ENCODE measurements at regions not wholly inside any gene's neighbourhood (a gene's known extent, or its start where the extent isn't known, plus 50 kb on each side); places are given as distances from the start of the nearest gene placed in this dataset.

DNA sequence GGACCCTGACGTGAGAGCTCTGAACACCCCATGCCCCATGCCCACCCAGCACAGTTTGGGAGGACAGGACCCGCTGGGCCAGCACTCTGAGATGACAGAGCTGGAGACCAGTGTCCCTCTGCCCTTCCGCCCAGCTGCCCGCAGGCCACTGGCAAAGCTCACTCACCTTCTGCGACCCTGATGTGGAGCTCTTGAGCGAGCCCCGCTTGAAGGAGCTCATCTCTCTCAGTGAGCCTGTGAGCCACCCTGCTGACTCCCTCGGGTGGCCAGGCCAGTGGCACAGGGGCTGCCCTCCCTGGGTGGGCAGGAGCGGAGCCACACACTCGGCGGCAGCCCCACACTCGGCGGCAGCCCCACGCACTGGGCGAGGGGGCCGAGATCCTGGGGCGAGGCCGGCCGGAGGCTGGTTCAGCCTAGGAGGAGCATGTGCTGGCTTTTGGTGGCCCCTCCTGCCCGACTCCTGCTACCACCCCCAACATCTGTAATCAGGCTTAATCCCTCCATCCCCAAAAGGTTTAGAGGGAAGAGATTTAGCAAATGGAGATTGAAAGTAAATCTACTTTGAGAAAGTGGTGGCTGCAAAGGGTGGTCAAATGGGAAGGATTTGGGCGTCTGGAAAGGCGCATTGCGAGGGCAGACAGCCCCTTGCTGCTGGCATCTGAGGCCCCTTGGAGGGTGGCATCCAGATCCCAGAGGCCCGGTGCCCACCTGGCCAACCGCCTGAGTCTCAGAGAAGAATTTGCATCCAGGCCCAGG, 59.4 kb upstream of the TRPM1 start:
- TF ChIP-seq, protein P1, sequence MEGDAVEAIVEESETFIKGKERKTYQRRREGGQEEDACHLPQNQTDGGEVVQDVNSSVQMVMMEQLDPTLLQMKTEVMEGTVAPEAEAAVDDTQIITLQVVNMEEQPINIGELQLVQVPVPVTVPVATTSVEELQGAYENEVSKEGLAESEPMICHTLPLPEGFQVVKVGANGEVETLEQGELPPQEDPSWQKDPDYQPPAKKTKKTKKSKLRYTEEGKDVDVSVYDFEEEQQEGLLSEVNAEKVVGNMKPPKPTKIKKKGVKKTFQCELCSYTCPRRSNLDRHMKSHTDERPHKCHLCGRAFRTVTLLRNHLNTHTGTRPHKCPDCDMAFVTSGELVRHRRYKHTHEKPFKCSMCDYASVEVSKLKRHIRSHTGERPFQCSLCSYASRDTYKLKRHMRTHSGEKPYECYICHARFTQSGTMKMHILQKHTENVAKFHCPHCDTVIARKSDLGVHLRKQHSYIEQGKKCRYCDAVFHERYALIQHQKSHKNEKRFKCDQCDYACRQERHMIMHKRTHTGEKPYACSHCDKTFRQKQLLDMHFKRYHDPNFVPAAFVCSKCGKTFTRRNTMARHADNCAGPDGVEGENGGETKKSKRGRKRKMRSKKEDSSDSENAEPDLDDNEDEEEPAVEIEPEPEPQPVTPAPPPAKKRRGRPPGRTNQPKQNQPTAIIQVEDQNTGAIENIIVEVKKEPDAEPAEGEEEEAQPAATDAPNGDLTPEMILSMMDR (tag by site-specific recombination; IDR thresholded peaks at IDR 0.05): no peak
- TF ChIP-seq ZNF121 (tag by site-specific recombination; IDR thresholded peaks at IDR 0.05) (no peak), ZBTB8A (tag by site-specific recombination; IDR thresholded peaks at IDR 0.05) (no peak), ZNF747 (tag by site-specific recombination; IDR thresholded peaks at IDR 0.05) (no peak), ZNF544 (tag by site-specific recombination; IDR thresholded peaks at IDR 0.05) (no peak), ZSCAN16 (tag by site-specific recombination; IDR thresholded peaks at IDR 0.05) (no peak), ZNF133 (tag by site-specific recombination; IDR thresholded peaks at IDR 0.05) (no peak), HOXA7 (CRISPR knock-in tag; IDR thresholded peaks at IDR 0.05; ENCODE audit: borderline replicate concordance) (no peak), YY1 (tag by site-specific recombination; IDR thresholded peaks at IDR 0.05) (no peak), ZNF292 (tag by site-specific recombination; IDR thresholded peaks at IDR 0.05; ENCODE audit: borderline replicate concordance, low read depth) (no peak)
- TF ChIP-seq, protein P2, sequence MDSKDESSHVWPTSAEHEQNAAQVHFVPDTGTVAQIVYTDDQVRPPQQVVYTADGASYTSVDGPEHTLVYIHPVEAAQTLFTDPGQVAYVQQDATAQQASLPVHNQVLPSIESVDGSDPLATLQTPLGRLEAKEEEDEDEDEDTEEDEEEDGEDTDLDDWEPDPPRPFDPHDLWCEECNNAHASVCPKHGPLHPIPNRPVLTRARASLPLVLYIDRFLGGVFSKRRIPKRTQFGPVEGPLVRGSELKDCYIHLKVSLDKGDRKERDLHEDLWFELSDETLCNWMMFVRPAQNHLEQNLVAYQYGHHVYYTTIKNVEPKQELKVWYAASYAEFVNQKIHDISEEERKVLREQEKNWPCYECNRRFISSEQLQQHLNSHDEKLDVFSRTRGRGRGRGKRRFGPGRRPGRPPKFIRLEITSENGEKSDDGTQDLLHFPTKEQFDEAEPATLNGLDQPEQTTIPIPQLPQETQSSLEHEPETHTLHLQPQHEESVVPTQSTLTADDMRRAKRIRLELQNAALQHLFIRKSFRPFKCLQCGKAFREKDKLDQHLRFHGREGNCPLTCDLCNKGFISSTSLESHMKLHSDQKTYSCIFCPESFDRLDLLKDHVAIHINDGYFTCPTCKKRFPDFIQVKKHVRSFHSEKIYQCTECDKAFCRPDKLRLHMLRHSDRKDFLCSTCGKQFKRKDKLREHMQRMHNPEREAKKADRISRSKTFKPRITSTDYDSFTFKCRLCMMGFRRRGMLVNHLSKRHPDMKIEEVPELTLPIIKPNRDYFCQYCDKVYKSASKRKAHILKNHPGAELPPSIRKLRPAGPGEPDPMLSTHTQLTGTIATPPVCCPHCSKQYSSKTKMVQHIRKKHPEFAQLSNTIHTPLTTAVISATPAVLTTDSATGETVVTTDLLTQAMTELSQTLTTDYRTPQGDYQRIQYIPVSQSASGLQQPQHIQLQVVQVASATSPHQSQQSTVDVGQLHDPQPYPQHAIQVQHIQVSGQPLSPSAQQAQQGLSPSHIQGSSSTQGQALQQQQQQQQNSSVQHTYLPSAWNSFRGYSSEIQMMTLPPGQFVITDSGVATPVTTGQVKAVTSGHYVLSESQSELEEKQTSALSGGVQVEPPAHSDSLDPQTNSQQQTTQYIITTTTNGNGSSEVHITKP (tag by site-specific recombination; IDR thresholded peaks at IDR 0.05): no peak
- TF ChIP-seq, protein P3, sequence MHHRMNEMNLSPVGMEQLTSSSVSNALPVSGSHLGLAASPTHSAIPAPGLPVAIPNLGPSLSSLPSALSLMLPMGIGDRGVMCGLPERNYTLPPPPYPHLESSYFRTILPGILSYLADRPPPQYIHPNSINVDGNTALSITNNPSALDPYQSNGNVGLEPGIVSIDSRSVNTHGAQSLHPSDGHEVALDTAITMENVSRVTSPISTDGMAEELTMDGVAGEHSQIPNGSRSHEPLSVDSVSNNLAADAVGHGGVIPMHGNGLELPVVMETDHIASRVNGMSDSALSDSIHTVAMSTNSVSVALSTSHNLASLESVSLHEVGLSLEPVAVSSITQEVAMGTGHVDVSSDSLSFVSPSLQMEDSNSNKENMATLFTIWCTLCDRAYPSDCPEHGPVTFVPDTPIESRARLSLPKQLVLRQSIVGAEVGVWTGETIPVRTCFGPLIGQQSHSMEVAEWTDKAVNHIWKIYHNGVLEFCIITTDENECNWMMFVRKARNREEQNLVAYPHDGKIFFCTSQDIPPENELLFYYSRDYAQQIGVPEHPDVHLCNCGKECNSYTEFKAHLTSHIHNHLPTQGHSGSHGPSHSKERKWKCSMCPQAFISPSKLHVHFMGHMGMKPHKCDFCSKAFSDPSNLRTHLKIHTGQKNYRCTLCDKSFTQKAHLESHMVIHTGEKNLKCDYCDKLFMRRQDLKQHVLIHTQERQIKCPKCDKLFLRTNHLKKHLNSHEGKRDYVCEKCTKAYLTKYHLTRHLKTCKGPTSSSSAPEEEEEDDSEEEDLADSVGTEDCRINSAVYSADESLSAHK (tag by site-specific recombination; IDR thresholded peaks at IDR 0.05): no peak
